Activated CD4-positive, alpha-beta T cell treated with anti-CD3 and anti-CD28 coated beads, Interleukin-2, amount 10 ng/mL, durations not matched to agents 7 days and 5 days (primary cell): ENCODE measurements at regions not wholly inside any gene's neighbourhood (a gene's known extent, or its start where the extent isn't known, plus 50 kb on each side); places are given as distances from the start of the nearest gene placed in this dataset.

Experiments
- CTCF ChIA-PET: fragments of 350-600 bp; sonication (Branson Sonifier 250); formaldehyde crosslinking; loops from one replicate; lab custom pipeline; 2021; ENCODE audit warnings: antibody characterized with exemption; lab: Charles Lee
- POLR2A ChIA-PET: fragments of 350-600 bp; sonication (Branson Sonifier 250); formaldehyde crosslinking; loops from one replicate; lab custom pipeline; 2021; ENCODE audit warnings: antibody characterized with exemption; lab: Charles Lee
- DNase-seq: peaks from one replicate; pipeline ENCODE4 v3.0.0-alpha.2; 2020
- H3K27ac Mint-ChIP-seq: one replicate; pipeline ENCODE4 v1.8.0; 2021; ENCODE audit warnings: mild to moderate bottlenecking, moderate library complexity, mixed read lengths
- H3K27me3 Mint-ChIP-seq: one replicate; pipeline ENCODE4 v1.8.0; 2021; ENCODE audit warnings: mixed read lengths
- H3K36me3 Mint-ChIP-seq: one replicate; pipeline ENCODE4 v1.8.0; 2021; ENCODE audit warnings: low read depth, mixed read lengths
- H3K4me1 Mint-ChIP-seq: one replicate; pipeline ENCODE4 v1.8.0; 2021; ENCODE audit warnings: mixed read lengths
- H3K4me3 Mint-ChIP-seq: one replicate; pipeline ENCODE4 v1.8.0; 2021; ENCODE audit warnings: mild to moderate bottlenecking, moderate library complexity, mixed read lengths
- H3K9me3 Mint-ChIP-seq: one replicate; pipeline ENCODE4 v1.8.0; 2021; ENCODE audit warnings: mixed read lengths

DNA sequence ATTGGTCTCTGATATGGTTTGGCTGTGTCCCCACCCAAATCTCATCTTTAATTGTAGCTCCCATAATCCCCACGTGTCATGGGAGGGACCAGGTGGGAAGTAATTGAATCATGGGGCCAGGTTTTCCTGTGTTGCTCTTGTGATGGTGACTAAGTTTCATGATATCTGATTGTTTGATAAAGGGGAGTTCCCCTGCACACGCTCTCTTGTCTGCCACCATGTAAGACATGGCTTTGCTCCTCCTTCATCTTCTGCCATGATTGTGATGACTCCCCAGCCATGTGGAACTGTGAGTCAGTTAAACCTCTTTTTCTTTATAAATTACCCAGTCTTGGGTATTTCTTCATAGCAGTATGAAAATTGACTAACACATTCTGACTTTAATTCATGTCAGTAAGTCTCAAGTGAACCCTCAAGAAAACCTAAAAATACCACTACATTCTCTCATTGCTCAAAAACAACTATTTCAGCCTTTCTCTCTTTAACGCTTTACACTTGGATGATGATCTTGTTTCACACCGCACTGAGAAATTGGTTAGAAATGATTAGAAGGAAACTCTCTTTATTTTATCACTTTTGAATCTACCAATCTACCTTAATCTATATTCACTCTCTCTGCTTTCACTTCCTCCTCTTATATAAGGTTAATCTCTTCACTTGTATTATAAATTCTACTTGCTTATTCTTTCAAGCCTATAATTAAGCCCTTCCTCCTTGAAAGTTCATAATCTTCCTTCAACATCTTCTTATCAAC lies 110.1 kb downstream of the GALR1 start:
- Mint-ChIP-seq H3K27ac (no peak overlapping the region), H3K27me3 (peaks cover 8% of the 10 kb centered on the region), H3K36me3 (no peaks in the 10 kb centered on the region), H3K9me3 (peaks cover 11% of the 10 kb centered on the region), H3K4me3 (no peak overlapping the region), H3K4me1 (no peaks in the 10 kb centered on the region)
- no peak for DNase-seq
- ChIA-PET POLR2A (no interaction called here), CTCF (no interaction called here)

DNA sequence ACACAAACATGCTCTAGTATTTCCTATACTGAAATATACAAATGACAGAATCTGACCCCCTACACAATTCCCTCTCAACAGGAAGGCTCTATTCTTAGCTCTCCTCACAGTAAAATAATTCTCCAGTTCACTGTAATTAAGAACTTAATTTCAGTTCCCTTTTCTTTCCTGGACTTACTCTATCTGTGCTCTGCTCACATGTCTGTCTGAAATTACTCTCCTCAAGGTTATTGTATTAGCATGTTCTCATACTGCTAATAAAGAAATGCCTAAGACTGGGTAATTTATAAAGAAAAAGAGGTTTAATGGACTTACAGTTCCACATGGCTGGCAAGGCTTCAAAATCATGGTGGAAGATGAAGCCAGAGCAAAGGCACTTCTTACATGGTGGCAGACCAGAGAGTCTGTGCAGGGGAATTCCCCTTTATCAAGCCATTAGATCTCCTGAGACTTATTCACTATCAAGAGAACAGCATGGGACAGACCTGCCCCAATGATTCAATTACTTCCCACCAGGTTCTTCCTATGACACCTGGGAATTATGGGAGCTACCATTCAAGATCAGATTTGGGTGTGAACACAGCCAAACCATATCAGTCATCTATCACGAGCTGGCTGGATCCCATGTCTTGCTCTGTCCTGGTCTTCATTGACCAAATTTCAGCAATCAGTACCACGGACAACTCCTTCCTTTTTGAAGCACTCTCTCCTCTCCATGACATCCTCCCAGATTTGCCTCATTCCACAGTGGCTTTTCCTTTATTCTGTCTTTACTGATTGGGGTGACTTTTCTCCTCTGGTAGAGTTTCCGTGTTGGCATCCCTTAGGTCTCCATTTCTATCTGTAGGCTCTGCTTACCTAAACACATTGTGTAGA lies 110.9 kb downstream of the GALR1 start:
- Mint-ChIP-seq H3K27me3 (peaks cover 5% of the 10 kb centered on the region), H3K4me1 (no peaks in the 10 kb centered on the region), H3K4me3 (no peak overlapping the region), H3K9me3 (peaks cover 11% of the 10 kb centered on the region), H3K36me3 (no peaks in the 10 kb centered on the region), H3K27ac (no peak overlapping the region)
- ChIA-PET POLR2A (no interaction called here), CTCF (no interaction called here)
- no peak for DNase-seq

DNA sequence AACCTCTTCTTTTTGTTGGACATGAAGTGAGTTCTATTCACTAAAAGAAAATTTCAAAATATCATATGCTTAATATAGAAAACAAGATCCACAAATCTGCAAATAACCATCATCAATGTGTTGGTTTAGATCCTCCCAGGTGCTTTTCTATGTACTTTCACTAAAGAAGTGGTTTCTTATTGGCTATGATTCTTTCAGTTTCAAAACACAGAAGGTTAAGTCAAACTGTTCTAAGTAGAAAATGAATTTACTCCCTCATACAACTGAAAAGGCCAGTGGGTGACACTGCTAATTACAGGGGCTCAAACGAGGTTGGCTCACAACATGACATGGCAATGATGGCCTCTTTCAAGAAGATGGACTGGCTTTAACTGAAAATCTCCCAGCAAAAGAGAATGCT lies 111.7 kb downstream of the GALR1 start:
- no peak overlapping the region for H3K27ac Mint-ChIP-seq
- H3K4me3 Mint-ChIP-seq: no peak overlapping the region
- H3K27me3 Mint-ChIP-seq: peaks cover 6% of the 10 kb centered on the region
- POLR2A ChIA-PET: no interaction called here
- H3K9me3 Mint-ChIP-seq: peaks cover 11% of the 10 kb centered on the region
- no peak for DNase-seq
- CTCF ChIA-PET: no interaction called here
- no peaks in the 10 kb centered on the region for H3K4me1 Mint-ChIP-seq
- no peaks in the 10 kb centered on the region for H3K36me3 Mint-ChIP-seq

DNA sequence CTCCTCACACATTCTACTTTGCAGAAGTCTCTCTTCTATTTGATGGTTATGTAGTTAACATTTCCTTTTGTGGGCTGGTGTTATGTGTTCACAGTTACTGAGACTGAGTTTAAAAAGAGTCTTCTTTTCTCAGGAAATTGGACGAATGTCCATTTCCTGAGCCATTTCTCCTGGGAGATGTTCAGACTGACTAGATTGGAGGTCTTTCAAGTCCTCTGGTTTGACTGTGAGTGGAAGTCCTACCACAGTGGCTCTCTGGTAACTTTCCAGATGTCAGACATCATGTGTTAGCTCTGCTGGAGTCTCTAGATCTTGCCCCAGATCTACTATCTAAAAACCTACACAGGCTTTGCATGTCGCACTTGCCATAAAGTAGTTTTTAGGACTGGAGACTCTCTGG lies 116.0 kb downstream of the GALR1 start:
- Mint-ChIP-seq H3K36me3 (no peaks in the 10 kb centered on the region), H3K9me3 (peaks cover 13% of the 10 kb centered on the region), H3K27me3 (peaks cover 17% of the 10 kb centered on the region), H3K4me3 (no peak overlapping the region), H3K4me1 (no peaks in the 10 kb centered on the region), H3K27ac (no peak overlapping the region)
- POLR2A ChIA-PET: no interaction called here
- no peak for DNase-seq
- CTCF ChIA-PET: no interaction called here

DNA sequence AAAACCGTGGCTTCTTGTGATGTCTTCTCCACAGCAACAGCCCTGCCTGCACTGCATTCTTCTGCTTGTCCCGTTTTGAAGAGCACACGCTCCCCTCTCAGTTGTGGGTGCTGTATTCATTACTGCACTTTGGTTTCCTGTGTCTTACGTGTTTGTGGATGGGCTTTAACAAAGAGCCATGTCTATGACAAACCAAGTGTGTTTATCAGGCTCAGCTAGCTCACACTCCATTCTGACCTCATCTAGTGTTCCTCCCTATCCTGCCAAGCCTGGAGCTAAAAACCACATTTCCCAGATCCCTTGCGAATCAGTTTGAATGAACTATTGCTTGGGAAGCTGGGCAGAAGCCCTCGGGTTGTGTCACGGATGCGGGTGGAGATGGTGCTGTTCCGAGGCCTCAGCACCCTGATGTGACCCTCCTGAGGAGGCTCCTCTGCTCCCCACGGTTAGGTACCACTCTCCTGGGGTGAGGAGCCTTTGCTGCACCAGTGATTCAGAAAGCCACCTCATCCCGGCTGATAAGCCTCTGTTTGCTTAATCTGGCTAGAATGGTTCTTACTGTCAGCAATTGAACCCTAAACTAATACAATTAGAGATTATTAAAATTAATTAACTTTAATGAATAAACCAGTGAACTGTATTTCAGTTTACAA lies 116.5 kb downstream of the GALR1 start:
- ChIA-PET CTCF (no interaction called here), POLR2A (no interaction called here)
- Mint-ChIP-seq H3K27me3 (peaks cover 17% of the 10 kb centered on the region), H3K27ac (no peak overlapping the region), H3K36me3 (no peaks in the 10 kb centered on the region), H3K4me3 (no peak overlapping the region), H3K9me3 (peaks cover 10% of the 10 kb centered on the region), H3K4me1 (no peaks in the 10 kb centered on the region)
- no peak for DNase-seq

DNA sequence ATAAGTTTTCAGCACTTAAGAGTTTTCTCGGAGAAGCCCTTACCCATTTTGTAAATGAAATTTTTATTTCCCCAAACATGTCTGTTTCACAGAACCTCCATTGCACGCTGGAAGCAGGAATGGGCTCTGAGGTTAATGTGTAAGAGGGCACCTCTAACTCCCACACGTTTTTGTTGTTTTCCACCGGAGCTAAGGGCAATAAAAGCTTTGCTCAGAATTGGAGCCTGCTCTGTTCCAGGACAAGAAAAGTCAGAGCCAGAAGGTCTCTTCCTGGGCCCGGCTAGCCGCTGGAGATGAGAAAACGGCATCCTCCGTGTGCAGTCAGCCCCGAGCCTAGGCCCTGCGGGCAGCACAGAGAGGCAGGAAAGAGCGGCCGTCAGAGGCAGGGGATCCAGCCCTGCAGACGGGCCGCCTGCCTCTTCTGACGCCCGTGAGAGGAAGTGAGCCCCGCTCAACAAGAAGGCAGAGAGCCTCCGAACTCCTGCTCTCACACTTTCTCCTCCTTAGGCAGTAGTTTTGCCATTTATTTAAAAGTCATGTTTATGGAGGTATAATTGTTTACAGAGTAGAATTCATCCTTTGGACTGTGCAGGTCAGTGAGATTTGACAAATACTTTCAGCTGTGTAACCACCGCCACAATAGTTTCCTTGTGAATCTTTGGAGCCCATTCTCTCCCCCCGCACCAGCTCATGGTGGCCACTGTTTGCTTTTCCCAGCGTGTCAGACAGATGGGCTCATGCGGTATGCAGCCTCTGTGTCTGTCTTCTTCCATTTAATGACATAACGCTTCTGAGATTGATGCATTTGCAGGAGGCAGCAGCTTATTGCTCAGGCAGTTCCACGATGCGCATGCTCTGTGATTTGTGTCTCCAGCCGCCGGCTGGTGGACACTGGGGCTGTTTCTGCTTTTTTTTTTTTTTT lies 117.3 kb downstream of the GALR1 start:
- H3K27ac Mint-ChIP-seq: no peak overlapping the region
- H3K36me3 Mint-ChIP-seq: no peaks in the 10 kb centered on the region
- DNase-seq: no peak
- no peaks in the 10 kb centered on the region for H3K4me1 Mint-ChIP-seq
- ChIA-PET POLR2A (no interaction called here), CTCF (interaction anchor here (0.6 kb wide), 1 partner anchor 98 kb away, joined by 3 read pairs; no protein-coding TSS in a partner anchor)
- H3K9me3 Mint-ChIP-seq: peaks cover 10% of the 10 kb centered on the region
- no peak overlapping the region for H3K4me3 Mint-ChIP-seq
- peaks cover 17% of the 10 kb centered on the region for H3K27me3 Mint-ChIP-seq

DNA sequence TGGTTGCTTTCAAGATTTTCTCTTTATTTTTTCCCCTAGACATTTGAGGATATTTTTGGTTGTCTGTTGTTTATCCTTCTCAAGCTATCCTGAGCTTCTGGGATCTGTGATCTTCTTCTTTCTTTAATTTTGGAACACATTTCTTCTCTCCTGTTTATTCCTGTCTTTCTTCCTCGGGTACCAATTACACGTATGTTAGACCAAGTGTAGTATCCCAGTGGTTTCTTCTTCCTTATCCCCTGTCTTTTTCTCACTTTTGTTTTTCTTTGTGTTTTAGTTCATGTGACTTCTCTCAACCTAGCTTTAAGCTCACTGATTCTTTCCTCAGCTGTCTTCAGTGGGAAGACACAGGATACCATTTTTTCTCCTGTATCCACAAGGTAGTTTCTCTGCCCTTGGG lies 120.0 kb downstream of the GALR1 start:
- POLR2A ChIA-PET: no interaction called here
- Mint-ChIP-seq H3K9me3 (peaks cover 10% of the 10 kb centered on the region), H3K27me3 (peaks cover 13% of the 10 kb centered on the region), H3K4me1 (no peaks in the 10 kb centered on the region), H3K4me3 (no peak overlapping the region), H3K36me3 (no peaks in the 10 kb centered on the region), H3K27ac (no peak overlapping the region)
- CTCF ChIA-PET: no interaction called here
- no peak for DNase-seq

DNA sequence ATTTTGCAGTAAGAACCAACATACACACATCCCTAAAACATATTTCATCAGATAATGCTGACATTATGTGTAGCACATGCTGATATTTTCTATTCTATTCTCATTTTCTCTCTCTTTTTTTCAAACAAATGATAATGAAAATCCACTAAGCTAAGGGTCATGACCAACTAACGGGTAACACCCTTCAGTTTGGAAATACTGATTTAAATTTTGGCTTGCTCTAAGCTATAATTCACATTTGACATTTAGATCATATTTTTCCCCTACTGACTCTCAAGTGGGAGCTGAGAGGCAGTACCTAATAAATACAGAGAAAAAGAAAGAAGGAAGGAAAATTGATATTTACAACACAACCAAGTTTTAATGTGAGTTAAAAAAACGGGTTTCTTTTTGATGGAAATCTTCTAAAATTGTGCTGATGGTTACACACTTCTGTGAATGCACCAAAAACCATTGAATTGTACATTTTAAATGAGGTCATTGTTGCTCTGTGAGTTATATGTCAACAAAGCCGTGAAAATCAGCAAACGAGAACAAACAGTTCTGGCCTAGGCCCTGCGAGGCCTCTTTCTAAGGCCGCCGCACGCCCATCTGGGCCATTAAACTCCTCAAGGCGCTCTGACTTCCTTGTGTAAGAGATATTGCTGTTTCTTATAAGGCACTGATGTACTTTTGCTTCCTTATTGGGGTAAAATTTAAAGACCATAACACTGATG lies 124.2 kb downstream of the GALR1 start:
- peaks cover 8% of the 10 kb centered on the region for H3K9me3 Mint-ChIP-seq
- peaks cover under 1% of the 10 kb centered on the region for H3K27me3 Mint-ChIP-seq
- POLR2A ChIA-PET: interaction anchor here (0.6 kb wide), 1 partner anchor 39 kb away, joined by 3 read pairs; no protein-coding TSS in a partner anchor
- no peak overlapping the region for H3K27ac Mint-ChIP-seq
- H3K4me3 Mint-ChIP-seq: no peak overlapping the region
- CTCF ChIA-PET: no interaction called here
- no peaks in the 10 kb centered on the region for H3K36me3 Mint-ChIP-seq
- H3K4me1 Mint-ChIP-seq: no peaks in the 10 kb centered on the region
- no peak for DNase-seq

DNA sequence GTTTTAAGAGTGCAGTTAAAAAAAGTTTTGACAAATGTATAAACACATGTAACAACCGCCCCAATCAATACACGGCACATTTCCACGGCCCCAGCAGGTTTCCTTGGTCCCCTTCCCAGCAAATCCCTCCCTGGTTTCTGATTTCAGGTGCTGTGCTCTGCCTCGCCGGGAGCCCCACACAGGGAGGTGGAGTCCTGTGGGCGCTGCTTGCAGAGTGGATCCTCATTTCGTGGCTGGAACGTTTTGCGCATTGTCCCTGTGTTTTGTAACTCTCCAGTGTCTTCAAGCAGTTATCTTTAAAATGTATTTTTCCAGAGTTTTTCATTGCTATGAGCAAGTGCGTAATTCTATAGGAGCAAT lies 124.8 kb downstream of the GALR1 start:
- ChIA-PET POLR2A (no interaction called here), CTCF (no interaction called here)
- no peak for DNase-seq
- Mint-ChIP-seq H3K27me3 (no peaks in the 10 kb centered on the region), H3K36me3 (no peaks in the 10 kb centered on the region), H3K27ac (no peak overlapping the region), H3K9me3 (peaks cover 4% of the 10 kb centered on the region), H3K4me1 (no peaks in the 10 kb centered on the region), H3K4me3 (no peak overlapping the region)

DNA sequence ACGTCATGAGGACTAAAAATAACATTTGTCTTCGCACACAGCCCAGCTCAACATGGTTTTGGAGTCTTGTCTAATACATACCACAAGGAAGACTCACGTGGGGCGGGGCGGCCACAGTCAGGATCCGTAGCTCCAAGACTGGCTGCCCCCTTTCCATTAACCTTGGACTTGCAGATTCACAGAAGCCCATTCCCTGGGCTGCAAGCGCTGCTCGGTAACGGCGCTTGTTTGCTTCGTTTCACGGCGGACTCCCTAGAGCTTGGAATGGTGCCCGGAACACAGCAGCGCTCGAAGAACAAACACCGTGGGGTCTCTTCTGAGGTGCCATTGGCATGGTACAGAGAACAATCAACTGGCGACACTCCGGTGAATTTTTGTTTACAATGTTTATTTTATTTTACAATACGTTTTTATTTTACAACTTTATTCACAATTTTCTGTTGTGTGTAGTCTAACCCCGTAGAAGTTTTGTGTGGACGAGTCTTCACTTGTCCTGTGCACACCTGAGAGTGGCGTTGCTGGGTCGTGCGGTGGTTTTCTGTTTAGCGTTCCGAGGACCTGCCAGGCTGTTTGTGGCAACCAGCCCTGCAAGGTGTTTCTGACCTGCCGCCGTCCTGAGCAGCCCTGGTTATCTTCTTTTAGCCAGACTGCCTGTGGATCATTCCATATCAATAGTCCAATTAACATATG lies 126.5 kb downstream of the GALR1 start:
- Mint-ChIP-seq H3K27me3 (peaks cover 6% of the 10 kb centered on the region), H3K27ac (no peak overlapping the region), H3K4me1 (no peaks in the 10 kb centered on the region), H3K4me3 (no peak overlapping the region), H3K9me3 (no peaks in the 10 kb centered on the region), H3K36me3 (no peaks in the 10 kb centered on the region)
- ChIA-PET CTCF (no interaction called here), POLR2A (no interaction called here)
- no peak for DNase-seq

DNA sequence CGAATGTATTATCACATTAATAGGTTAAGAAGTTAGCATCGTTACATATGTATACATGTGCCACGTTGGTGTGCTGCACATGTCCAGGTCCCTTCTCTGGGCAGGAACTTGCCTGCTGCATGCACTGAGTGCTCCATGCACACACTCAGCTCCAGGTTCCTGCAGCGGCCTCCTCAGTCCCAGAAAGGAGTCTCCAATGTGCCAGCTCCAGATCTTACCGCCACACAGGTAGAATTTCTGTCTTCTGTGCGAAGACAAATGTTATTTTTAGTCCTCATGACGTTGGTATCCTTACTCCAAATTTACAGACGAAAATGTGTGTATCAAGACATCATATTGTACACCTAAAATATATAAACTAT lies 127.1 kb downstream of the GALR1 start:
- CTCF ChIA-PET: no interaction called here
- Mint-ChIP-seq H3K36me3 (no peaks in the 10 kb centered on the region), H3K27ac (no peak overlapping the region)

More for the DNA sequence above, 127.1 kb downstream of the GALR1 start:
- DNase-seq: no peak
- peaks cover 6% of the 10 kb centered on the region for H3K27me3 Mint-ChIP-seq
- POLR2A ChIA-PET: no interaction called here
- no peak overlapping the region for H3K4me3 Mint-ChIP-seq
- no peaks in the 10 kb centered on the region for H3K4me1 Mint-ChIP-seq
- H3K9me3 Mint-ChIP-seq: no peaks in the 10 kb centered on the region
